GM18519 (cell line): ENCODE measurements at regions not wholly inside any gene's neighbourhood (a gene's known extent, or its start where the extent isn't known, plus 50 kb on each side); places are given as distances from the start of the nearest gene placed in this dataset.
"Not testable (repeated sequence)": the region's sequence is repeated elsewhere in the genome, so short reads cannot be mapped to it uniquely, and the experiment has no call there.

Source experiments
- ATAC-seq: cut with Tn5 transposase; IDR thresholded peaks from one replicate; pipeline ENCODE4 v1.9.1; 2021; ENCODE audit warnings: mild to moderate bottlenecking, moderate library complexity; ENCODE audit not compliant: unreplicated experiment, low FRiP score

DNA sequence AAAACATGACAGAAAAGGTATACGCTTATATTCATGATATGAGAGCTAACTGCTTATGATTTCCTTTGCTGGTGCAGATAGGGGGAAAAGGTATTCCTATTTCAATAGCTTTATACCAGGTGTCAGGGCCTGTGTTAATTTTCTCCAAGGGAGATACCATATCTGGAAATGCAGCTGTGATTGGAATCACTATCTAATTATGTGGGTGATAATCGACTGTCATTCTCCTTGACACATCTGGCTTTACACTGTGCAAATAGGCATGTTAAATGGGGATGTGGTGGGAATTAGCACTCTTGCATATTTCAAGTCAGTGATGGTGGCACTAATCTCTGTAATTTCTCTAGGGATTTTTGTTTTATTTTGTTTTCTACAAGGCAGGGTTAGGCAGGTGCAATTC, 611.1 kb downstream of the CDH9 start:
- no peak for ATAC-seq

DNA sequence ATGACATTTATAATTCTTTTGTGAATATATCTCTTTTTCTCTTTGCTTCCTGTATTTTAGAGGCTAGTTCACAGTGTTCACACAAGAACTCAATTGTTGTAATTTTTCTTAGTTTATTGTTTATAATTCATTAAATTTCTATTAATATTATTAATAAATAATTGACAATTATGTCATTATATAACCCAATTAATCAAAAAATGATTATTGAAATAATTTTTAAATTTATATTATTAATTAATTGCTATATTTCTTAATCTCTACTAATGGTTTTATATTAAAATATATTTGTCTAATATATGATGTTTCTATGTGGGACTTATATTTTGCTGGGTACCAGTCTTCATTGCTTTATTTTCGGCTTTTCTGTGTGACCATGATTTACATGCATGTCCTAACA, 618.4 kb downstream of the CDH9 start:
- no peak for ATAC-seq

DNA sequence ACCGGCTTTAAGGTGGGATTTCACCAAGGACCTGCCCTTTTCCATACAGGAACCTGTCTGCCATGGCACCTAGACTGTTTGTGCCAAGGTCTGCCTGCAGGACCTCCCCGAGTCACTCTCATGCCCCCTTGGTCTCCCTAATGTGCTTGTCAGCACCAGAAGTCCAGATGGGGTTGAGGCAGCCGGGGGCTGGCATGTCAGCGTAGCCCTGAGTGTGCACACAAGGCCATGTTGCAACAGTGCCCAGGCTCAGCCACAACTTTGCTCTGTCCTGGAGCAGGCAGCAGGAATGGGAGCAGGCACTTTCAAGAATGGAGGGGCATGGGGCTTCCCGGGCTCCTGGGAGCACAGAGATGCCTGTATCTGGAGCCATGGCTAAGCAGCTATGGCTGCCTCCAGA, 621.5 kb downstream of the CDH9 start:
- ATAC-seq: no peak

DNA sequence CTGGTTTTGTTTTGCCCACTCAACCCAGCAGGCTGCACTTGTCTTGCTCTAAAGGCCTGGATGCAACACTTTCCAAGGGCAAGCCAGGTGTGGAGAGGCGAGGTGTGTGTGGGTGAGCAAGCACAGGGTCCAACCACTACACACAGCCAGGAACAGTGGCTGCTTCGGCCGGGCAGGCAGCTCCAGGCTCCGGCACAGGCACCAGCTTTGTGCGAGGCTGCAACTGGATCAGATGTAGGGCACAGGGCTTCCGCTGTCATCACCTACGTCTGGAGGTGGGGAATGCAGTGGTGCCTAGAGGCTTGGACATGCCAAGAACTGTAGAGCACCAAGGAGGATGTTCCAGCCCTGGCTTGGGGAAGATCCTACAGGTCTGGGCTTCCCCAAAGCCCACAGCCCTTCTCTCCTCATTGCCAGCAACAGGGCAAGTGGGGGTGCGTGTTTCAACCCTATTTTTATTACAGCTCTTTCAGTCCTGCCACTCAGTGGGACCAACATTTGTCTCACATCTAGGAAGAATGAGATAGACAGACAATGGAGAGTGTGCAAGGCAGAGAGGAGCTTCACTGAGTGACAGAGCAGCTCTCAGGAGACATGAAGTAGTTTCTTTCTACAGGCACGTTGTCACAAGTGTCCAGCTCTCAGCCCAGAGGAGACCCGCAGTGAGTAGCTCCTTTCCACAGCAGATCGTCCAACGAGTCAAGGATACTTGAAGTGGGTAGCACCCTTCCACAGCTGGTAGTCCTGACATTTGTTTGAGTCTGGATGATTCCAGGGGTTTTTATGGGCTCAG, 622.2 kb downstream of the CDH9 start:
- no peak for ATAC-seq

DNA sequence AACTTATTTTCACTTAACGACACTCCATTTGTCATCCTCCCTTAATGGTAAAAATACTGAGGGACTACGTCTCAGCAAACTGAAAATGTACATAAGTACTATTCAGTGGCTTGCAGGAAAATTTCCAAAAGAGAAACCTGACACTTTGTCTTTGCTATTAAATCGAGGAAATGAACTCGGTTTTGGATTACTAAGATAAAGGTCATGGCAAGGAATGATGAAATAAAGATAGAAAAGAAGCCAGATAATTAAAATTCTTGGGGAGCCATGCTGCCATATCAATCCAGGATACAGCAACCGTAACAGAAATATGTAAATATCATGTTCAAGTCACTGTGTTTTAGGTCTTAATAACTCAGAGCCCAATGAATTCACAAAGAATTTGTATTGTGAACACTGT, 647.8 kb downstream of the CDH9 start:
- no peak for ATAC-seq

DNA sequence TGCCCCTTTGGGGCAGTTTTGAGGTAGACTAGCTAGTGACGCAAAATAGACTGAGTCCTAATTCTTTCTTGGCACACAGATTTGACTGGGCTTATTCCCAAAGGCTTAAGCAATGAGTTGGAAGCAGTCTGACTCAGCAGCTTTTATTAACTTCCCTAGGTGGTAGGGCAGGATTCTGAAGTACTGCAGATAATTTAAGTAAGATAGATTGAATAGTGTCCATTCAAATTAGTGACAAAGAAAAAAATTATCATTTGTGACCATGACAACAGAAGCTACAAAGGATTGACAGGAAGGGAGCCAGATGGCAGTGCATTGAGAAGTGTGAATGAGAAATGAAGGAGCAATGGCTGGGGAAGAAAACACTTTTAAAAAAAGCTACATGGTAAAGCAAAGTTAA, 649.4 kb downstream of the CDH9 start:
- no peak for ATAC-seq

DNA sequence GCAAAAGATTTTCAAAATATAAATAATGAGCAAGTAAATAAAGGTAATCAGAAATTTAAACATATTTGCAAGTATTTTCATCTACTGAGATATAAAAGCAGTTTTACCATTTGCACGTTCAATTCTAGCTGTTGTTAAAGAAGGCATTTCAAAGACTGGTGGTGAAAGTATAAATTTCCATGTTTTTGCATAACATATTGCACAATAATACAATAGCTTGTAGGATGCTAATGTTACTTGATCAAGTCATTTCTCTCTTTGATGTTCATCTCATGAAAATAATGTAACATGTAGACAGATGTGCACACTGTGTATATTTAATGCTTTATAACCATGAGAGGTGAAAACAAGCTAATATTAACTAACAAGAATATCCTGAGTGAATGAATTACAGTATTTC, 651.9 kb downstream of the CDH9 start:
- ATAC-seq: no peak

DNA sequence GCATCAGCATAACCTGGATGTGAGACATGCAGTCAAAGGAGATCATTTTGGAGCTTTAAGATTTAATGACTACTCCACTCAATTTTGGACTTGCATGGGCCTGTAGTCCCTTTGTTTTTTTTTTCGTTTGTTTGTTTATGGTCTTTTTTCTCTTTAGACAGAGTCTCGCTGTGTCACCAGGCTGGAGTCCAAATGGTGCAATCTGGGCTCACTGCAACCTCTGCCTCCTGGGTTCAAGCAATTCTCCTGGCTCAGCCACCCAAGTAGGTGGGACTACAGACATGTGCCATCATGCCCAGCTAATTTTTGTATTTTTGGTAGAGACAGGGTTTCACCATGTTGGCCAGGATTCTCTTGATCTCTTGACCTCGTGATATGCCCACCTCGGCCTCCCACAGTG, 673.8 kb downstream of the CDH9 start:
- not testable (repeated sequence) for ATAC-seq

DNA sequence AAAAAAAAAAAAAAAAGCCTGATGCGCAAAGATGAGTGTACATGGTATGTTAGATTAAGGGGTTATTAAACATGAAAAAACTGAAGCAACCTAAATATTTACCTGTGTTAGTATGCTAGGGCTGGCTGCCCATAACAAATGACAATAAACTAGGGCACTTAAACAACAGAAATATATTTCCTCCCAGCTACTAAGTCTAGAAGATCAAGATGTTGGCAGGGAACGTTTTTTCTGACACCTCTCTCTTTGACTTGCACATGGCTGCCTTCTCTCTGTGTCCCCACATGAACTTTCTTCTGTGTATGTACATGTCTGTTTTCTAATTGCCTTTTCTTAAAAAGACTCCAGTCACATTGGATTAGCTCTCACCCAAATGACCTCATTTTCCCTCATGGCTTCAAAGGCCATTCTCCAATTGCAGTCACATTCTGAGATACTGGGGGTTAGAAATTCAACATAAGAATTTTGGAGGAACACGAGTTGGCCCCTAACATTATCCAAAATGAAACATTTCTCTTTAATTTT, 694.5 kb downstream of the CDH9 start:
- no peak for ATAC-seq

DNA sequence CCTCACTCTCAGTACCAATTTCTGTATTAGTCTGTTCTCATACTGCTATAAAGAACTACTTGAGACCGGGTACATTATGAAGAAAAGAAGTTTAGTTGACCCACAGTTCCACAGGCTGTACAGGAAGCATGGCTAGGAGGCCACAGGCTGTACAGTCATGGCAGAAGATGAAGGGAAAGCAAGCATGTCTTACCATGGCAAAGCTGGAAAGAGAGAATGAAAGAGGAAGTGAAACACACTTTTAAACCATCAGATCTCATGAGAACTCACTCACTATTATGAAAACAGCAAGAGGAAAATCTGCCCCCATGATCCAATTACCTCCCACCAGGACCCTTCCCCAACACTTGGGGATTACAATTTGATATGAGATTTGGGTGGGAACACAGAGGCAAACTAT, 698.8 kb downstream of the CDH9 start:
- no peak for ATAC-seq

DNA sequence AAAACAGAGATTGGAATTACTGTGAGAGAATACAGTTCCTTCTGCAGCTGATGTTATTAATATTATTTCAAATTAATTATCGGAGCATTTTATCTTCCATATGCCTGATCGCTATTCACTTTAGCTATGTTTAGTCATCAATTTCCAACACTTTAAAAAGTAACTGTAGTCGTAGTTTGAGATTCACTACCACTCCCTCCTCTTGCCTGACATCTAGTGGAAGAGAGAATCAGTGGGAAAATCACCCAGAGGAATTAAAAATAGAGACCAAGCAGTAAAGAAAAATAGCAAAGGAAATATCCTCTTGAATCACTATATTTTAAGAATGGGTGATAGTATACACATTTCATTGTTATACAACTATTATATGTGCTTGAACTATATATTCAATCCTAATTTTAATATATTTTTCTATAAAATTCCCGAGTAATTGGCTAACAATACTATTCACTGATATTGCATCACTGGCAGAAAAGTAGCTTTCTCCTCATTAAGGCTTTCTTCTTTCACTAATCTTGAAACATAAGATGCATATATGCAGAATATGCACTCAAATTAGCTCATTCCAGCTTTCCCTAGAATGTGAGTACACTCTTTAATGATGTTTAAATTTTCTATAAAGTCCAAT, 708.7 kb downstream of the CDH9 start:
- ATAC-seq: no peak

DNA sequence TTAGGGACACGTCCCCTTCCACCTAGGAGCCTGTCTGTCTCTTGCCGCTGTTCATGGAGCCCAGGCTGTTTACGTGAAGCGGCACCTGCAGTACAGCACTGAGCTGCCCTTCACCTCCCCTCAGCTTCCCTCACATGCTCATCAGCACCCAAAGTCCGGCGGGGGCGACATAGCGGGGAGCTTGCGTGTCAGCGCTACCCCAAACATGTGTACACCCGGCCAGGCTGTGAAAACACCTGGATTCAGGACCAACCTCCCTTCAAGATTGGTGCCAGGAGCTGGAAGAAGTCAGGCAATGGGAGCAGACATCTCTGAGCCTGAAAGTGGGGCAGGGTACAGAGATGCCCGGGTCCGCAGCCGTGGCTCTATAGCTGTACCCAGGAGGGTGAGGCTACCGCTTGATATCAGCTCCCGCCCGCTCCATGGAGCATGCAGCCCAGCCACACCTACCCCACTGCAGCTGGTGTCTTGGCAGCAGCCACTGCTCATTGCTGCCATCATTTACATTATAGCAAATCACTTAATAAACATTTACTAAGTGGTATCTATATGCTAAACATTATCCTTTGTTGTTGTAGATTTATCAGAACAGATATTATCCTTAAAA, 712.1 kb downstream of the CDH9 start:
- no peak for ATAC-seq

DNA sequence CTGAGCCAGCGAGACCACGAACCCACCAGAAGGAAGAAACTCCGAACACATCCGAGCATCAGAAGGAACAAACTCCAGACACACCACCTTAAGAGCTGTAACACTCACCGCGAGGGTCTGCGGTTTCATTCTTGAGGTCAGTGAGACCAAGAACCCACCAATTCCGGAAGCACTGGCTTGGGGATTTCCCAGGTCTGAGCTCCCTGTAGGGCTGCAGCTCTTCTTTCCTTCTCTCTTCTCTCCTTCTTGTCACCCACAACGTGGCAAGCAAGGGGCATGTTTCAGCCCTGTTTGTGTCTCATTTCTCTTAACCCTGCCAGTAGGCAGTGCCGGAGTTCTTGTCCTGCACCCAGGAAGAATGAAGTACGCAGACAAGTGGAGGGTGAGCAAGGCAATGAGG, 713.0 kb downstream of the CDH9 start:
- not testable (repeated sequence) for ATAC-seq

DNA sequence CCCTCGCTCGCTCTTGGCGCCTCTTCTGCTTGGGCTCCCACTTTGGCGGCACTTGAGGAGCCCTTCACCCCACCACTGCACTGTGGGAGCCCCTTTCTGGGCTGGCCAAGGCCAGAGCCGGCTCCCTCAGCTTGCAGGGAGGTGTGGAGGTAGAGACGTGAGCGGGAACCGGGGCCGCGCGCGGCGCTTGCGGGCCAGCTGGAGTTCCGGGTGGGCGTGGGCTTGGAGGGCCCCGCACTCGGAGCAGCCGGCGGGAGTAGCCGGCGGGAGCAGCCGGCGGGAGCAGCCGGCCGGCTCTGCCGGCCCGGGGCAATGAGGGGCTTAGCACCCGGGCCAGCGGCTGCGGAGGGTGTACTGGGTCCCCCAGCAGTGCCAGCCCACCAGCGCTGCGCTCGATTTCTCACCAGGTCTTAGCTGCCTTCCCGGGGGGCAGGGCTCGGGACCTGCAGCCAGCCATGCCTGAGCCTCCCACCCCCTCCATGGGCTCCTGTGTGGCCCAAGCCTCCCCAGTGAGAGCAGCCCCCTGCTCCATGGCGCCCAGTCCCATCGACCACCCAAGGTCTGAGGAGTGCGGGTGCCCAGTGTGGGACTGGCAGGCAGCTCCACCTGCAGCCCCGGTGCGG, 714.0 kb downstream of the CDH9 start:
- ATAC-seq: not testable (repeated sequence)

DNA sequence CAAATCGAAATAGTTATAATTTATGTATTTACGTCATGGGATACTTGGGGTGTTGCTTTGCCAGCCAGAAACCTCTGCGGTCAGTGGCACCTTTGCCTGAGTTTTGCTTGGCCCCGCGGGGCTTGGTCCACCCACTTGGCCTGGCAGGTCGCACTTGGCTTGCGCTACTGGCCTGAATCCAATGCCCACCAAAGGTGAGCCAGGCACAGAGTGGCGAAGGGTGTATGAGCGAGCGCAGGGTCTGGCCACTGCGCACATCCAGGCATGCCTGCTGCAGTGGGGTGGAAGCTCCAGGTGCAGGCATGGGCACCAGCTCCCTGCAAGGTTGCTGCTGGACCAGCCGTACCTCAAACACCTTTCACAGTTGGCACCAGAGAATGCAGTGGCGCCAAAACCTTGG, 714.6 kb downstream of the CDH9 start:
- ATAC-seq: no peak

DNA sequence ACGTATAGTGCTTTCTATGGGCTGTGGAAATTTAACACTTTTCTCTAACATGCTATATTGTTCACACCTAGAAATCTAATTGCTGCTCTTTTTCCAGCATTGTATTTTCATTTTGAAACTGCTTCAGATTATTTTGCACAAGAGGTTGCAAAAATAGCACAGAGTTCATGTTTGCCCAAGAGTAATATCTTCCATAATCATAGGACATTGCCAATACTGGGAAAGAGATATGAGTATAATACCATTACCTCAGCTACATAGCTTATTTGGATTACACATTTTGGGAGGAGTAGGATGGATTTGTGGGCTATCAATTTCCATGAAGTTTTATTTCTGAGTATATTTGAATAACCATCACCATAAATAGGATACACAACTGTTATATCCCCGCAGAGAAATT, 717.1 kb downstream of the CDH9 start:
- no peak for ATAC-seq

DNA sequence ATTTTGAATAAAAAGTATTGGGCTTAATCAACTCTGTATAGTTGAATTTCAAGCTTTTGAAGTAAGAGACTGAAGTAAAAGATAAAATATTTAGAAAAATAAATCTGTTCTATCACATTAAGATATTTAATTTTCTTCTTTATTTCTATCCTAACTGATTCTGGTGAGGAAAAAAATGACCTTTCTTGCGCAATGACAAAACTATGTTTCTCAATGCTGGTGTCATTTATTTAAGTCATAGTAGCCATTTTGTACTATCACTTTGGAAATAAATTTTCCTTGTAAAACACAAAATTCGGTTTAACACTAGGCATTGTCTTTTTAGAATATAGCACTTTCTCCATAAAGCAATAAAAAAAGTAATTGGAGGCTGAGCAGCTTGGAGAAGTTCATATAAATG, 728.0 kb downstream of the CDH9 start:
- ATAC-seq: no peak

DNA sequence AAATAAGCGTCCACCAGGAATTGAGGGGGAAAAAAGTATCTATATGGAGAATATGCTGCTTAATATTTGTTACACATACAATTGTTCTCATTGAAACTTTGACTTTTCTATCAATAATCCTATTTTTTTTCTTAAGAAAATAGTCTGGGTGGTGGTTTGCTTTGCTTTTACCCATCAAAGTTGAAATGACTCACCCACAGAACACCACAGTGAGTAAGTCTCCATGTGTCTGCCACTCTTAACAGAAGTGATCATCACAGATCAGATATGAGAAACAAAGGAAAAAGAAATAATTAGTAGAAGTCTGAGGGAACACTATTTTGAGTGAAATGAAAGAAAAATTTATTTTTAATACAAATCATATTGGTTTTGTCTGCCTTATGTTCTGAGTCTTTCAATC, 742.8 kb downstream of the CDH9 start:
- ATAC-seq: no peak

DNA sequence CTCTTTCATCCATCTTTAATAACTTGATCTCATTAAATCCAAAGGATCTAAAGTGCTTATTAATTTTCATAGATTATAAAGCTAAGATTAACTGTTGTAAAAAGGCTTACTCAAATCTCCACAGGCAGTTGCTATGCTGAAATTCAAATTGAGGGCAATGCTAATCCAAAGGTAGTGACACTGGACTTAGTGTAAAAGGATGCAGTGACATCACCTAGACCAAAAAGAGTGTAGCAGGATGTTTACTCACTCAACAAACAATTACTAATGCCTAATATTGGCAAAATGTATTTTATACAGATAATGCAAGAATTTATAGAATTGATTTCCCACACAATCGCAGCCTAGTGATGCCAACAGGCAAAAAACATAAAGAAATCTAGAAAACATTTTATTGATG, 756.2 kb downstream of the CDH9 start:
- no peak for ATAC-seq

DNA sequence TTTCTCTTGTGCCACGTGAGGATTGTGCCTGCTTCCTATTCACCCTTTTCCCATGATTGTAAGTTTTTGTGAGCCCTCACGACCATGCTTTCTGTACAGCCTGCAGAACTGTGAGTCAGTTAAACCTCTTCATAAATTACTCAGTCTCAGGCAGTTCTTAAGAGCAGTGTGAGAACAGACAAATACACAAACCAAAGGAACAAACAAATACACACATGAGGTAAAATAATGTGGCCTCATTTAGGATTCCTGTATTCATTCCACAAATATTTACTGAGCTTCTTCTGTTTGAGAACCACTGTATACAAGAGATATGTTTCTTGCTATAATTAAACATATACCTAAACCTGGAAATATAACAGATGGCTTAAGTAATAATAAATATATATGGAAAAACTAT, 760.3 kb downstream of the CDH9 start:
- ATAC-seq: no peak

DNA sequence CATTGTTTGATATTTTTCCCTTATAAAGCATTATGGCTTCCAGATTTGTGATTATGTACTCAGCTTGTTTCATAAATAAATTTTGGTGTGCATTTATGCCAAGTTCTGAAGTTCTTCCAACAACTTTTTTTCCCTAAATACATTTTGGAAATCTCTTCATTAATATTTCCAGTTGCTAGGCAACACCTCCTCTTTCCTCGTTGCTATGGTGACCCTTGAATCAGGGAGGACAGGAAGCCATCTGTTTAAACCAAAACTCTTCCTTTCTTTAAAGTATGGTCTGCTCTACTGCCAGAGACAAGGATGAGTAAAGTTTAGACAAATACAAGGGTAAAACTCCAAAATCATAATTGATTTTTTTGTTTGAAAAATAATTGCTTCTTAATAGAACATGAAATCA, 779.3 kb downstream of the CDH9 start:
- no peak for ATAC-seq
